ENCODE measurements at regions not wholly inside any gene's neighbourhood (a gene's known extent, or its start where the extent isn't known, plus 50 kb on each side); places are given as distances from the start of the nearest gene placed in this dataset.

- Histone ChIP-seq H3K27me3 (replicated peaks in 1 of 2; ENCODE audit: control insufficient read depth in 2 of 2, extremely low read depth in 1 of 2, insufficient read depth in 2 of 2, low read length in 1 of 2) (peaks cover 0 to 24% of the 10 kb centered on the region in 2 experiments), H3K4me3 (ENCODE audit: control insufficient read depth in 1 of 2, extremely low read depth in 1 of 2, low read length in 1 of 2) (no peak overlapping the region), H3K27ac (ENCODE audit: low read length) (no peak overlapping the region), H3K4me1 (ENCODE audit: control insufficient read depth in 1 of 2, extremely low read depth in 1 of 2, insufficient read depth in 2 of 2, low read length in 2 of 2) (no peaks in the 10 kb centered on the region), H3K36me3 (ENCODE audit: control insufficient read depth in 2 of 2, extremely low read depth in 1 of 2, insufficient read depth in 1 of 2, low read length in 1 of 2) (no peaks in the 10 kb centered on the region), H3K9me3 (no peaks in the 10 kb centered on the region)
- Mint-ChIP-seq H3K4me1 (no peaks in the 10 kb centered on the region), H3K27ac (no peak overlapping the region), H3K9me3 (peaks cover 8 to 25% (median 13%) of the 10 kb centered on the region in 3 donors), H3K27me3 (peaks cover 15% of the 10 kb centered on the region in 2 donors), H3K36me3 (no peaks in the 10 kb centered on the region), H3K4me3 (no peak overlapping the region)
- ChIA-PET CTCF (no interaction called here), POLR2A (no interaction called here)
- DNase-seq (no peak), ATAC-seq (replicated peaks in 1 of 4) (no peak)
- WGBS (ENCODE audit: insufficient coverage), result no CpG with 5 or more reads among the region's 5 CpGs
Observed at GRCh38 chr22:48834404-48834803, 993.3 kb downstream of the BRD1 start.

DNA sequence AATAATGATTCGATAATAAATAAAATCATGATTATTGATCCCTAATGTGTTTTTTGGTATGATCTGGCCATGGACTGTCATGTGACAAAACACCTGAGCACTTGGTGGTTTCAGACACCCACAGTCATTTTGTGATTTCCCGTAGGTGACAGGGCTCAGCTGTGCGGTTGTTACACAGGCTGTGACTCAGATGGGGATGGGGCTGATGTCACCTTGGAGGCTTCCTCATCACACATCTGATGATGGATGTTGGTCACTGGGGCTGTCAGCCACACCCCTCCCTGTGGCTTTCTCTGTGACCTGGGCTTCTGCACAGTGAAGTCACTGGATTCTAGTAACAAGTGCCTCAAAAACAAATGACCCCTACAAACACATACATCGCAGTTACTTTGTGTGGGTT lies 995.1 kb downstream of the BRD1 start:
- ChIA-PET CTCF (no interaction called here), POLR2A (no interaction called here)
- Histone ChIP-seq H3K27me3 (replicated peaks in 1 of 2; ENCODE audit: control insufficient read depth in 2 of 2, extremely low read depth in 1 of 2, insufficient read depth in 2 of 2, low read length in 1 of 2) (peaks cover 0 to 35% of the 10 kb centered on the region in 2 experiments), H3K9me3 (no peaks in the 10 kb centered on the region), H3K4me3 (ENCODE audit: control insufficient read depth in 1 of 2, extremely low read depth in 1 of 2, low read length in 1 of 2) (no peak overlapping the region), H3K27ac (ENCODE audit: low read length) (no peak overlapping the region), H3K4me1 (ENCODE audit: control insufficient read depth in 1 of 2, extremely low read depth in 1 of 2, insufficient read depth in 2 of 2, low read length in 2 of 2) (no peaks in the 10 kb centered on the region), H3K36me3 (ENCODE audit: control insufficient read depth in 2 of 2, extremely low read depth in 1 of 2, insufficient read depth in 1 of 2, low read length in 1 of 2) (no peaks in the 10 kb centered on the region)
- no peaks in the 10 kb centered on the region for H3K36me3 Mint-ChIP-seq
- no peak overlapping the region for H3K27ac Mint-ChIP-seq
- H3K4me3 Mint-ChIP-seq, result no peak overlapping the region
- peaks cover 4 to 20% (median 13%) of the 10 kb centered on the region in 3 donors for H3K9me3 Mint-ChIP-seq
- peak in 2 of 35 experiments; percentile 1 to 19 for DNase-seq
- H3K4me1 Mint-ChIP-seq, result no peaks in the 10 kb centered on the region
- WGBS (ENCODE audit: insufficient coverage), result no CpG with 5 or more reads among the region's 4 CpGs
- peaks cover 18 to 23% of the 10 kb centered on the region in 2 donors for H3K27me3 Mint-ChIP-seq
- no peak for ATAC-seq (replicated peaks in 1 of 4)

DNA sequence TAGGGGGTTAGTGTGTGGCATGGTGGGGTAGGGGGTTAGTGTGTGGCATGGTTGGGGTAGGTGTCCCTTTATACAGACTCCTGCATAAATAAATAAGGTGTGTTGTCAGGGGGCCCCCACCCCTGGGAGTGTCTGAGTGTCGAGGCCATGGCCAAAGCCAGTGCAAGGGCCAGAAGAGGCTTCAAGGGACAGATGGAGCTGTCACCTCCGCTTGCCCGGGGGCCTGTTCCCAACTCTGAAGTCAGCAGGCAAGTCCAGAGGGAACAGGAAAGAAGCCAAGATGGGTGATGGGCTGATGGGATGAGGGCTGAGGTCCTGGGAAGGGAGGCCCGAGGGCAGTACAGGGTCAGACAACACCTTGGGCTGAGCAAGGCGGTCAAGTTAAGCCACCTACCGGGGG lies 997.8 kb downstream of the BRD1 start:
- H3K27me3 Mint-ChIP-seq, result peaks cover 24 to 31% of the 10 kb centered on the region in 2 donors
- H3K36me3 Mint-ChIP-seq, result no peaks in the 10 kb centered on the region
- no peaks in the 10 kb centered on the region for H3K4me1 ChIP-seq (ENCODE audit: control insufficient read depth in 1 of 2, extremely low read depth in 1 of 2, insufficient read depth in 2 of 2, low read length in 2 of 2)
- H3K9me3 Mint-ChIP-seq, result peaks cover 4 to 16% (median 13%) of the 10 kb centered on the region in 3 donors
- H3K27ac Mint-ChIP-seq, result no peak overlapping the region
- no peaks in the 10 kb centered on the region for H3K36me3 ChIP-seq (ENCODE audit: control insufficient read depth in 2 of 2, extremely low read depth in 1 of 2, insufficient read depth in 1 of 2, low read length in 1 of 2)
- no peak overlapping the region for H3K4me3 ChIP-seq (ENCODE audit: control insufficient read depth in 1 of 2, extremely low read depth in 1 of 2, low read length in 1 of 2)
- H3K27ac ChIP-seq (ENCODE audit: low read length), result no peak overlapping the region
- ATAC-seq (replicated peaks in 1 of 4), result no peak
- POLR2A ChIA-PET, result no interaction called here
- 75% methylated on average over 4 of the region's 6 CpGs for WGBS (ENCODE audit: insufficient coverage)
- H3K27me3 ChIP-seq (replicated peaks in 1 of 2; ENCODE audit: control insufficient read depth in 2 of 2, extremely low read depth in 1 of 2, insufficient read depth in 2 of 2, low read length in 1 of 2), result peaks cover 0 to 35% of the 10 kb centered on the region in 2 experiments
- CTCF ChIA-PET, result no interaction called here
- H3K4me1 Mint-ChIP-seq, result no peaks in the 10 kb centered on the region
- H3K9me3 ChIP-seq, result no peaks in the 10 kb centered on the region
- DNase-seq, result no peak
- no peak overlapping the region for H3K4me3 Mint-ChIP-seq

DNA sequence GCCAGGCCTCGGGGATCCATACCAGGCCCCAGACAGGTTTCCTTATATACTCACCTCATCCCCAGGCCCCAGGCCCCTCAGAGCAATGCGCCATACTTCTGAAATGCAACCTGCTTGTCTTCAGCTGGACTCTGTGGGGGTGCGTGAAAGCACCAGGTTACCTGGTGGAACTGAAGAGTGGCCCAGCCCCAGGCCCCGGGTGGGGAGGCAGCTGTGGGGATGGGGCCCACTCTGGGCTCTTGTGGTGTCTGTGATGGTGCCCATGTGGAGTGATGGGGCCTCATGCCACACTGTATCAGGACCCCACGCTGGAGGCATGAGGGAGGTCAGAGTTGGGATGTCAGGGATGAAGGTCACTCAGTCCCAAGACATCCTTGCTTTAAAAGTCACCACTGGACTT lies 999.0 kb downstream of the BRD1 start:
- H3K36me3 Mint-ChIP-seq, result no peaks in the 10 kb centered on the region
- H3K4me3 Mint-ChIP-seq, result no peak overlapping the region
- POLR2A ChIA-PET, result no interaction called here
- no peaks in the 10 kb centered on the region for H3K4me1 ChIP-seq (ENCODE audit: control insufficient read depth in 1 of 2, extremely low read depth in 1 of 2, insufficient read depth in 2 of 2, low read length in 2 of 2)
- peaks cover 4 to 15% (median 13%) of the 10 kb centered on the region in 3 donors for H3K9me3 Mint-ChIP-seq
- DNase-seq (no peak), ATAC-seq (replicated peaks in 1 of 4) (no peak)
- H3K36me3 ChIP-seq (ENCODE audit: control insufficient read depth in 2 of 2, extremely low read depth in 1 of 2, insufficient read depth in 1 of 2, low read length in 1 of 2), result no peaks in the 10 kb centered on the region
- H3K27me3 Mint-ChIP-seq, result peaks cover 26 to 29% of the 10 kb centered on the region in 2 donors
- H3K27ac Mint-ChIP-seq, result no peak overlapping the region
- H3K27me3 ChIP-seq (replicated peaks in 1 of 2; ENCODE audit: control insufficient read depth in 2 of 2, extremely low read depth in 1 of 2, insufficient read depth in 2 of 2, low read length in 1 of 2), result peaks cover 0 to 37% of the 10 kb centered on the region in 2 experiments
- 89% methylated on average over 2 of the region's 5 CpGs for WGBS (ENCODE audit: insufficient coverage)
- CTCF ChIA-PET, result no interaction called here
- H3K4me3 ChIP-seq (ENCODE audit: control insufficient read depth in 1 of 2, extremely low read depth in 1 of 2, low read length in 1 of 2), result no peak overlapping the region
- no peaks in the 10 kb centered on the region for H3K4me1 Mint-ChIP-seq
- H3K9me3 ChIP-seq, result no peaks in the 10 kb centered on the region
- no peak overlapping the region for H3K27ac ChIP-seq (ENCODE audit: low read length)

DNA sequence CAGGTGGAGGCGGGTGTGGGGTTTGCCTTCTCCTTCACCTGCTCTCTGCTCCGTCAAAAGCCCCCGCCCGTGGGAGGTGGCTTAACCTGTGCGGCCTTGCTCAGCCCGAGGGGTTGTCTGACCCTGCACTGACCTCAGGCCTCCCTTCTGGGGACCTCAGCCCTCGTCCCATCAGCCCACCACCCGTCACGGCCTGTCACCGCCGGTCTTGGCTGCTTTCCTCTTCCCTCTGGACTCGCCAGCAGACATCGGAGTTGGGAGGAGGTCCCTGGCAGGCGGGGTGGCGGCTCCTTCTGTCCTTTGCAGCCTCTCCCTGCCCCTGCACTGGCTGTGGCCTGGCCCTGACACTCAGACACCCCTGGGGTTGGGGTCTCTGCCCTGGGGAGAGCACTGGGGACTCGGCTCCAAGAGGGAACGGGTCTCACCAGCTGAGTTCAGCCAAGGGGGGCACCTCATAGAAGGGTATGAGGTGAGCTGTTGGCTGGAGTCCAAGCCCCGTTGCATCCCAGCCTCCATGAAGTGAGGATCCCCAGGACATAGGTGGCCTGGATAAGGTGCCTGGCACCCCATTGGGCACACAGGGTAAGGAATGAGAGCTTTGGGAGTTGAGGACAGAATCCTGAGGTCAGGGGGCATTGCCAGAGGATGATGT lies 999.6 kb downstream of the BRD1 start:
- no peaks in the 10 kb centered on the region for H3K4me1 Mint-ChIP-seq
- H3K36me3 Mint-ChIP-seq, result no peaks in the 10 kb centered on the region
- no peak overlapping the region for H3K4me3 ChIP-seq (ENCODE audit: control insufficient read depth in 1 of 2, extremely low read depth in 1 of 2, low read length in 1 of 2)
- no peak overlapping the region for H3K27ac Mint-ChIP-seq
- H3K27ac ChIP-seq (ENCODE audit: low read length), result no peak overlapping the region
- 66% methylated on average over 10 of the region's 18 CpGs for WGBS (ENCODE audit: insufficient coverage)
- CTCF ChIA-PET, result no interaction called here
- H3K4me1 ChIP-seq (ENCODE audit: control insufficient read depth in 1 of 2, extremely low read depth in 1 of 2, insufficient read depth in 2 of 2, low read length in 2 of 2), result no peaks in the 10 kb centered on the region
- H3K36me3 ChIP-seq (ENCODE audit: control insufficient read depth in 2 of 2, extremely low read depth in 1 of 2, insufficient read depth in 1 of 2, low read length in 1 of 2), result no peaks in the 10 kb centered on the region
- H3K9me3 ChIP-seq, result no peaks in the 10 kb centered on the region
- H3K27me3 ChIP-seq (replicated peaks in 1 of 2; ENCODE audit: control insufficient read depth in 2 of 2, extremely low read depth in 1 of 2, insufficient read depth in 2 of 2, low read length in 1 of 2), result peaks cover 0 to 37% of the 10 kb centered on the region in 2 experiments
- ATAC-seq (replicated peaks in 1 of 4), result no peak
- no peak overlapping the region for H3K4me3 Mint-ChIP-seq
- H3K9me3 Mint-ChIP-seq, result peaks cover under 1 to 9% (median 6%) of the 10 kb centered on the region in 3 donors
- no peak for DNase-seq
- peaks cover 20 to 27% of the 10 kb centered on the region in 2 donors for H3K27me3 Mint-ChIP-seq
- POLR2A ChIA-PET, result no interaction called here

- DNase-seq (no peak), ATAC-seq (replicated peaks in 1 of 4) (no peak)
- Mint-ChIP-seq H3K27me3 (peaks cover 18 to 27% of the 10 kb centered on the region in 2 donors), H3K4me1 (no peaks in the 10 kb centered on the region), H3K4me3 (no peak overlapping the region), H3K9me3 (peaks cover 0 to 5% (median 5%) of the 10 kb centered on the region in 3 donors), H3K27ac (no peak overlapping the region), H3K36me3 (no peaks in the 10 kb centered on the region)
- no peaks in the 10 kb centered on the region for H3K4me1 ChIP-seq (ENCODE audit: control insufficient read depth in 1 of 2, extremely low read depth in 1 of 2, insufficient read depth in 2 of 2, low read length in 2 of 2)
- 80% methylated on average over 15 of the region's 18 CpGs for WGBS (ENCODE audit: insufficient coverage)
- H3K36me3 ChIP-seq (ENCODE audit: control insufficient read depth in 2 of 2, extremely low read depth in 1 of 2, insufficient read depth in 1 of 2, low read length in 1 of 2), result no peaks in the 10 kb centered on the region
- CTCF ChIA-PET, result no interaction called here
- POLR2A ChIA-PET, result no interaction called here
- no peak overlapping the region for H3K27ac ChIP-seq (ENCODE audit: low read length)
- peaks cover 0 to 42% of the 10 kb centered on the region in 2 experiments for H3K27me3 ChIP-seq (replicated peaks in 1 of 2; ENCODE audit: control insufficient read depth in 2 of 2, extremely low read depth in 1 of 2, insufficient read depth in 2 of 2, low read length in 1 of 2)
- H3K9me3 ChIP-seq, result no peaks in the 10 kb centered on the region
- H3K4me3 ChIP-seq (ENCODE audit: control insufficient read depth in 1 of 2, extremely low read depth in 1 of 2, low read length in 1 of 2), result no peak overlapping the region
Observed at GRCh38 chr22:48827268-48827846, 1000.3 kb downstream of the BRD1 start.

All from T-cell (primary cell).